ENCODE measurements at regions not wholly inside any gene's neighbourhood (a gene's known extent, or its start where the extent isn't known, plus 50 kb on each side); places are given as distances from the start of the nearest gene placed in this dataset.
"Not testable (repeated sequence)": the region's sequence is repeated elsewhere in the genome, so short reads cannot be mapped to it uniquely, and the experiment has no call there.

DNA sequence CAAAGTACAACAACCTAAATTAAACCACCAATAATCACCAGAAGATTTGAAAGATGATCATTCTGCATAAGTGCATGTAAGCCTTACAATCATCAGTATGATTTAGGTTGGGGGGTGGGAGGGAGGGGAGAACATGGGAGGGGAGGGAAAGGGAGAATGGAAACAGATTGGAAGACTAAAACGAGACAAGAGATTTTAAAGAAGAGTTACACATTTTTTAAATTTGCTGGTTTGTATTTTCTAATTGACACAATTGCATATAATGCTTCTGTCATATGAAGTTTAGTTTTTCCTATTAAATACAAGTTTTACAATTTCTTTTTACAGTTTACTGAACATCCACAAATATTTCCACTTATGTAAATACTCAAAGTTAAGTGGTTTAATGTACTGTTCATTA is 2118.9 kb downstream of the PCDH9 start:
- H3K36me3 ChIP-seq (ENCODE audit: control insufficient read depth, insufficient read depth, low read length), result no peaks in the 10 kb centered on the region
- H3K27me3 ChIP-seq (ENCODE audit: control insufficient read depth, insufficient read depth, low read length), result no peaks in the 10 kb centered on the region
- H3K4me3 ChIP-seq (ENCODE audit: low read depth, low read length), result no peak overlapping the region
- FAIRE-seq (no peak), DNase-seq (ENCODE audit: low read depth) (no peak)
- no peak for TF ChIP-seq CTCF (IDR thresholded peaks at IDR 0.05; ENCODE audit: insufficient read depth, low read length, severe bottlenecking)

DNA sequence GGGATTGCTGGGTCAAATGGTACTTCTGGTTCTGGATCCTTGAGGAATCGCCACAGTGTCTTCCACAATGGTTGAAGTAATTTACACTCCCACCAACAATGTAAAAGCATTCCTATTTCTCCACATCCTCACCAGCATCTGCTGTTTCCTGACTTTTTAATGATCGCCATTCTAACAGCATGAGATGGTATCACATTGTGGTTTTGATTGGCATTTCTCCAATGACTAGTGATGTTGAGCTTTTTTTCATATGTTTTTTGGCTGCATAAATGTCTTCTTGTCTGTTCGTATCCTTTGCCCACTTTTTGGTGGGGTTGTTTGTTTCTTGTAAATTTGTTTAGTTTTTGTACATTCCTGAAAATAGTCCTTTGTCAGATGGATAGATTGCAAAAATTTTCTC is 2125.7 kb downstream of the PCDH9 start:
- H3K4me3 ChIP-seq (ENCODE audit: low read depth, low read length); FAIRE-seq; DNase-seq (ENCODE audit: low read depth); H3K36me3 ChIP-seq (ENCODE audit: control insufficient read depth, insufficient read depth, low read length); H3K27me3 ChIP-seq (ENCODE audit: control insufficient read depth, insufficient read depth, low read length): not testable (repeated sequence)

DNA sequence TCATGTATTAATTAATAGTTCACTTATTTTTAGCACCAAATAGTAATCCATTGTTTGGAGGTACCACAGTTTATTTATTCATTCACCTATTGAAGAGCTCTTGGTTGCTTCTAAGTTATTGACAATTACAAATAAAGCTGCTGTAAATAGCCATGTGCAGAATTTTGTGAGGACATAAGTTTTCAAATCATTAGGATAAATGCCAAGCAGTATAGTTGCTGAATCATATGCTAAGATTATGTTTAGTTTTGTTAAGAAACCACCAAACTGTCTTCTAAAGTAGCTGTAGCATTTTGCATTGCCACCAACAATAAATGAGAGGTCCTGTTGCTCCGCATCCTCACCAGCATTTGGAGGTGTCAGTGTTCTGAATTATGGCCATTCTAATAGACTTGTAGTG is 2126.8 kb downstream of the PCDH9 start:
- DNase-seq (ENCODE audit: low read depth) (no peak), FAIRE-seq (no peak)
- no peak overlapping the region for H3K4me3 ChIP-seq (ENCODE audit: low read depth, low read length)
- H3K36me3 ChIP-seq (ENCODE audit: control insufficient read depth, insufficient read depth, low read length), result no peaks in the 10 kb centered on the region
- TF ChIP-seq CTCF (IDR thresholded peaks at IDR 0.05; ENCODE audit: insufficient read depth, low read length, severe bottlenecking), result no peak
- H3K27me3 ChIP-seq (ENCODE audit: control insufficient read depth, insufficient read depth, low read length), result no peaks in the 10 kb centered on the region

- DNase-seq (ENCODE audit: low read depth) (no peak), FAIRE-seq (no peak)
- H3K36me3 ChIP-seq (ENCODE audit: control insufficient read depth, insufficient read depth, low read length), result no peaks in the 10 kb centered on the region
- no peak for TF ChIP-seq CTCF (IDR thresholded peaks at IDR 0.05; ENCODE audit: insufficient read depth, low read length, severe bottlenecking)
- H3K27me3 ChIP-seq (ENCODE audit: control insufficient read depth, insufficient read depth, low read length), result no peaks in the 10 kb centered on the region
- H3K4me3 ChIP-seq (ENCODE audit: low read depth, low read length), result no peak overlapping the region
These were observed 2134.7 kb downstream of the PCDH9 start for GRCh38 chr13:65095161-65096082.

- DNase-seq (ENCODE audit: low read depth), result no peak
- TF ChIP-seq CTCF (IDR thresholded peaks at IDR 0.05; ENCODE audit: insufficient read depth, low read length, severe bottlenecking), result no peak
- no peak for FAIRE-seq
These were observed 2136.8 kb downstream of the PCDH9 start for GRCh38 chr13:65093357-65093756.

GRCh38 chr13:65091031-65091430 is 2139.1 kb downstream of the PCDH9 start:
- TF ChIP-seq CTCF (IDR thresholded peaks at IDR 0.05; ENCODE audit: insufficient read depth, low read length, severe bottlenecking), result no peak
- no peaks in the 10 kb centered on the region for H3K27me3 ChIP-seq (ENCODE audit: control insufficient read depth, insufficient read depth, low read length)
- DNase-seq (ENCODE audit: low read depth) (no peak), FAIRE-seq (no peak)
- no peaks in the 10 kb centered on the region for H3K36me3 ChIP-seq (ENCODE audit: control insufficient read depth, insufficient read depth, low read length)
- no peak overlapping the region for H3K4me3 ChIP-seq (ENCODE audit: low read depth, low read length)

More at GRCh38 chr13:65093357-65093756, 2136.8 kb downstream of the PCDH9 start:
- Histone ChIP-seq H3K36me3 (ENCODE audit: control insufficient read depth, insufficient read depth, low read length) (no peaks in the 10 kb centered on the region), H3K27me3 (ENCODE audit: control insufficient read depth, insufficient read depth, low read length) (no peaks in the 10 kb centered on the region), H3K4me3 (ENCODE audit: low read depth, low read length) (no peak overlapping the region)
